Retina (tissue), 1 donor: ENCODE measurements at regions not wholly inside any gene's neighbourhood (a gene's known extent, or its start where the extent isn't known, plus 50 kb on each side); places are given as distances from the start of the nearest gene placed in this dataset.
A peak's percentile ranks its signal among the peaks of the same experiment; 100 is the strongest.

Source experiments
- DNase-seq: peaks from one replicate; pipeline ENCODE4 v3.0.0-alpha.2; 2016

GRCh38 chr11:19320827-19321226 lies 80.1 kb upstream of the E2F8 start:
- DNase-seq: no peak

- DNase-seq: no peak
Measured at GRCh38 chr11:19316434-19316833, 75.7 kb upstream of the E2F8 start.

DNA sequence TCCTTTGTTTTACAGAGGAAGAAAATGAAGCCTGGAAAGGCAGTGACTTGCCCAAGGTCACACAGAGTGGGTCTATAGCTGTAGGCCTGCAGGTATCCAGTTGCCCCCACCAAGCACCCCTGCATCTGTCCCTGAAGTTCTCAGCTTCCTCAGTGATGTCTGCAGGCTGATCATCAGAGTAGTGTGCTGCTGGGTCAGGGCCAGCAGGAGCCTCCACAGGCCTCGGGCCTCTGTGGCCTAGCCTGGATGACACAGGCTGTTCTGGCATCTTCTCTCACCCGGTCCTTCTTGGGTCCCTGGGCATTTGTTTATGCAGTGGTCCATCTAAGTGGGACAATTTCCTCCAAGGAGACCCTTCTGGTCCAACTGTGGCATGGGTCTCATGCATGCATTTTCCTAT lies 74.8 kb upstream of the E2F8 start:
- DNase-seq: no peak

- no peak for DNase-seq
Measured at GRCh38 chr11:19313140-19313539, 72.4 kb upstream of the E2F8 start.

DNA sequence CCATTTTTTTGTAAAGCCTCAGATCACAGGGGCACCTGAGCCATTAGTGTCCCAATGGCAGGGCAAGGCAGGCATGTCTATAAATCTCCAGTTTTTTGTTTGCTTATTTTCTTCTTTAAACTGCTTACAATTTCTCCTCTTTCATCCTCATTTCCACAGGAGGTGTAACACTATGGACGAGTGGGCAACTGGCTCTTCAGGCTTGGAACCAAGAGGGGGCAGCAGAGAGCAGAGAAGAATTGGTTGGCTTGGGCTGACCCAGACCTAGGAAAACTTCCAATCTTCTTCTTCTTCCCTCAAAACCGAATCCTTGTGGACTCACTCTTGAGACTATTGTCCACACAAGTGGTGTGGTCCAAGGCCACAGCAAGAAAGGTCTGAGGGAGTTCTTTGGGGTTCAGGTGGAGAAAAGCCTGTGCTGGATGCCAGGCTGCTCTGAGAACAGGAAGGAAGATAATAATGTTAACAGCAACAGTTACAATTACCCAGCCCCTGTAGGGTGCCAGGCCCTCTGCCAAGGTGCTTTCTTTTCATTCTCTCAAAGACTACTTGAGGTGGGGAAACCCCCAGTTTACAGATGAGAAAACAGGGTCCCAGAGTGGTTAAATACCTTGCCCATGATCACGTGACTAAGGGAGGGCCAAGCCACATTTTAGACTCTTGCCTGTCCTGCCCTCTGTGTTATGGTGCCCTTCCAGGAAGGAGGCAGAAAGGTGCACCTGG lies 70.7 kb upstream of the E2F8 start:
- DNase-seq: peak; percentile 71

DNA sequence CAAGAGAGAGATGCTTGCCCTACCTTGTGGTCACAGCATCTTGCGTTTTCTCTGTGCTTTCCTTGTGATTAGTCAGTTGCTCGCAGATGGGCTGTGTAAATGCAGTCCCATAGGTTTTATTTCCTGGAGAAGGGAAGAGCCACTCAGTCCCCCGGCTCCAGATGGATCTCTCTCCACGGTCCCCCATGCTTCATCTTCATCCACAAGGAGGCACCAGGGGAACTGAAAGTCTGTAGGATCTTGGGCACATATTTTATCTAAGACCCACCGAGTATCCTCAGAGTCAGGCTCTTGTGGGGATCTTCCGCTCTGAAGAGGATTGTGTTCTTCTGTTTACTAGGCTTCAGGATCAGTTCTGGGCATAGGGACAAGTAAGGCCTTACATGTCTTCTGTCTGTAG lies 66.8 kb upstream of the E2F8 start:
- DNase-seq: no peak

- no peak for DNase-seq
Measured at GRCh38 chr11:19306179-19306944, 65.6 kb upstream of the E2F8 start.

GRCh38 chr11:19301361-19301760 lies 60.6 kb upstream of the E2F8 start:
- no peak for DNase-seq

- DNase-seq: no peak
Measured at GRCh38 chr11:19294444-19294843, 53.7 kb upstream of the E2F8 start.

DNA sequence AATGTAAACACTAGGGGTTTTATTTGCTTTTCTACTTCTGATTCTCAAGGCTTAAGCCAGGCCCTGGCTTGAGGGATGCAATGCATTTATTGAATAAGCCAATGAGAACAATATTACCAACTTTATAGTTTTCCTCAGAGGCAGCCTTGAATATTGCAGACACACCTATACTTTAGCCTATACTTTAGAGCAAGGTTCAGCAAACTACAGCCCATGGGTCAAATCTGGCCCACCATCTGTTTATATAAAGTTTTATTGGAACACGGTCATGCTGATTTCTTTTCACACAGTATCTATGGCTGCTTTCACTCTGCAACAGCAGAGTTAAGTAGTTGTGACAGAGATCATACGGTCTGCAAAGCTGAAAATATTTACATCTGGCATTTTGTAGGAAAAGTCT lies 50.3 kb upstream of the E2F8 start:
- no peak for DNase-seq
